ENCODE measurements at regions not wholly inside any gene's neighbourhood (a gene's known extent, or its start where the extent isn't known, plus 50 kb on each side); places are given as distances from the start of the nearest gene placed in this dataset.

GRCh38 chr18:46282646-46283045 lies 178.5 kb downstream of the HAUS1 start:
- TF ChIP-seq ZFP3 (CRISPR knock-in tag; IDR thresholded peaks at IDR 0.05) (no peak), TCF4 (CRISPR knock-in tag; IDR thresholded peaks at IDR 0.05; ENCODE audit: borderline replicate concordance) (no peak), ARNTL (CRISPR knock-in tag; IDR thresholded peaks at IDR 0.05; ENCODE audit: borderline replicate concordance, low read depth) (no peak), PPARA (CRISPR knock-in tag; IDR thresholded peaks at IDR 0.05; ENCODE audit: borderline replicate concordance) (no peak), SNAI2 (CRISPR knock-in tag; IDR thresholded peaks at IDR 0.05) (no peak), RARB (CRISPR knock-in tag; IDR thresholded peaks at IDR 0.05) (no peak), ZC3H10 (CRISPR knock-in tag; IDR thresholded peaks at IDR 0.05) (no peak), CSDC2 (CRISPR knock-in tag; IDR thresholded peaks at IDR 0.05) (no peak)
- TF ChIP-seq, protein P1, sequence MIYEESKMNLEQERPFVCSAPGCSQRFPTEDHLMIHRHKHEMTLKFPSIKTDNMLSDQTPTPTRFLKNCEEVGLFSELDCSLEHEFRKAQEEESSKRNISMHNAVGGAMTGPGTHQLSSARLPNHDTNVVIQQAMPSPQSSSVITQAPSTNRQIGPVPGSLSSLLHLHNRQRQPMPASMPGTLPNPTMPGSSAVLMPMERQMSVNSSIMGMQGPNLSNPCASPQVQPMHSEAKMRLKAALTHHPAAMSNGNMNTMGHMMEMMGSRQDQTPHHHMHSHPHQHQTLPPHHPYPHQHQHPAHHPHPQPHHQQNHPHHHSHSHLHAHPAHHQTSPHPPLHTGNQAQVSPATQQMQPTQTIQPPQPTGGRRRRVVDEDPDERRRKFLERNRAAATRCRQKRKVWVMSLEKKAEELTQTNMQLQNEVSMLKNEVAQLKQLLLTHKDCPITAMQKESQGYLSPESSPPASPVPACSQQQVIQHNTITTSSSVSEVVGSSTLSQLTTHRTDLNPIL (CRISPR knock-in tag; IDR thresholded peaks at IDR 0.05; ENCODE audit: low read depth): no peak
- TF ChIP-seq, protein P2, sequence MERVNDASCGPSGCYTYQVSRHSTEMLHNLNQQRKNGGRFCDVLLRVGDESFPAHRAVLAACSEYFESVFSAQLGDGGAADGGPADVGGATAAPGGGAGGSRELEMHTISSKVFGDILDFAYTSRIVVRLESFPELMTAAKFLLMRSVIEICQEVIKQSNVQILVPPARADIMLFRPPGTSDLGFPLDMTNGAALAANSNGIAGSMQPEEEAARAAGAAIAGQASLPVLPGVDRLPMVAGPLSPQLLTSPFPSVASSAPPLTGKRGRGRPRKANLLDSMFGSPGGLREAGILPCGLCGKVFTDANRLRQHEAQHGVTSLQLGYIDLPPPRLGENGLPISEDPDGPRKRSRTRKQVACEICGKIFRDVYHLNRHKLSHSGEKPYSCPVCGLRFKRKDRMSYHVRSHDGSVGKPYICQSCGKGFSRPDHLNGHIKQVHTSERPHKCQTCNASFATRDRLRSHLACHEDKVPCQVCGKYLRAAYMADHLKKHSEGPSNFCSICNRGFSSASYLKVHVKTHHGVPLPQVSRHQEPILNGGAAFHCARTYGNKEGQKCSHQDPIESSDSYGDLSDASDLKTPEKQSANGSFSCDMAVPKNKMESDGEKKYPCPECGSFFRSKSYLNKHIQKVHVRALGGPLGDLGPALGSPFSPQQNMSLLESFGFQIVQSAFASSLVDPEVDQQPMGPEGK (CRISPR knock-in tag; IDR thresholded peaks at IDR 0.05; ENCODE audit: borderline replicate concordance): no peak

Measured in SK-N-SH treated with all-trans-retinoic acid at 6 μM for 48 hours (cell line).